Stimulated activated CD8-positive, alpha-beta memory T cell treated with anti-CD3 and anti-CD28 coated beads, Interleukin-12 subunit alpha, Interleukin-12 subunit beta, amount 100 ng/mL, for 24 hours (primary cell): ENCODE measurements at regions not wholly inside any gene's neighbourhood (a gene's known extent, or its start where the extent isn't known, plus 50 kb on each side); places are given as distances from the start of the nearest gene placed in this dataset.
A peak's percentile ranks its signal among the peaks of the same experiment; 100 is the strongest.
"Not testable (repeated sequence)": the region's sequence is repeated elsewhere in the genome, so short reads cannot be mapped to it uniquely, and the experiment has no call there.

Experiments
- DNase-seq: peaks from one replicate; pipeline ENCODE4 v3.0.0-alpha.2; 2020; ENCODE audit errors: extremely low read depth

DNA sequence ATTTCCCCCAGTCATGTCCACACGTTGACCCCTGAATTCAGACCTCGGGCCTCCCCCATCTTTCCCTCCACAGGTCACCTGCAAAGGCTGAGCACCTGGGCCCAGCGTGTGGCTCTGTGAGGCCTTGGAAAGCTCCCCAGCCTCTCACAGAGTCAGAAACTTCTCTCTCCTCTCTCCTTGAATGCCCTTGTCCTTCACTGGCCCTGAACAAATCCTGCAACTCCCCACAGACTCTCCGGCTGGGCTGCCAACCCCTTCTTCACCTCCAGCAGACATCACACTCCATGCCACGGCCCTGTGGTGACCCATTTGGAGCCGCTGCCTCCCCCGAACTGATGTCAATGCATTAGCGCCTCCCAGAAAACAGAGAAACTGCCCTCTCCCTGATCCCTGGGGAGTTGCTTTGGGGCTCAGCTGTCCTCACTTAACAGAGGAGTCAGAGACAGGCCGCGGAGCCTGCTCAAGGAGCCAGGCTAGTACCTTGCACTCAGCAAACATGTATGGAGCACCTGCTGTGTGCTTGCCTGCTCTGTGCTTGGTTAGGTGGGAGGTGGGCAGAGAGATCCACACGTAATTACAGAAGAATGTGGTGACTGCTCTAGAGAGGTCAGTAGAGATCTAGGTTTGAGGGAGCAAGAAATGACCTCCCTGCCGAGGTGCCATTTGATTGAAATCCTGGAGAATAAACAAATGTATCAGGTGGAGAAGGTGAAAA lies 99.2 kb upstream of the PWP1 start:
- no peak for DNase-seq

DNA sequence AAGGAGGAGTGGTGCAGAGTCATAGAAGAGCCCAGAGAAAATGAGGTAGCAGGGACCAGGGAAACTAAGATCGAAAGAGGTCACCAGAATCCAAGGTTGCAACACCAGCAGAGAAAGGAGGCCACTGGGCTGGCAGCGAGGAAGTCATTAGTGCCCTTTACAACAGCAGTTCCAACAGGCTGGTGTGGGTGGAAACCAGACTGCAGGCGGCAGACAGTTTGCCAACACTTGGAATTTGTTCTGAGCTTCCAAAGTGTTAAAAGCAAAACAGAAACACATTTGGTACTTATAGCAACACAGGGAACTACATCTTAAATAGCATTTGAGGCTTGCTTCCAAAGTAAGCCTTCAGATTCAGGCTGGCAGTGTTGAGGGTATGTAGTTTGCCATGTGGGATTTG lies 95.2 kb upstream of the PWP1 start:
- DNase-seq, result no peak

DNA sequence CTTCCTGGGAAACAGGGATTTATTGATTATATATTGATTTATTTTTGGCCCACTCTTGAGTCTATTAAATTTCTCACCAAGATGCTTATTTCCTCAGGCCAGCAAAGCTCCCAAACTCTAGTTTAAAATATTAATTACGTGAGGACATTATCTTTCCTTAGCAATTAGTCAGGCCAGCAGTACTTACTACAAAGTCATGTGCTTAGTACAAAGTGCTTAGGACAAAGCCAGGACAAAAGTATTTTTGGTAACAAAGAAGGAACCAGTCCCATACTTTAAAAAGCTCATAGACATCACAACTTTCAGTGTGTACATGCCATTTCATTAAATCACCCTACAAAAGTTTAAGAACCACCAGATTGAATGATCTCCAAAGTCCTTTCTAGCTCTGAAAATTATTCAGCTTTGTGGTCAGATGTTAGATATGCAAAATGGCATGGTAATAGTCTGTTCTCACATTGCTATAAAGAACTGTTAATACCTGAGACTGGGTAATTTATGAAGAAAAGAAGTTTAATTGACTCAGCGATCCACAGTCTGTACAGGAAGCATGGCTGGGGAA lies 94.7 kb upstream of the PWP1 start:
- no peak for DNase-seq

DNA sequence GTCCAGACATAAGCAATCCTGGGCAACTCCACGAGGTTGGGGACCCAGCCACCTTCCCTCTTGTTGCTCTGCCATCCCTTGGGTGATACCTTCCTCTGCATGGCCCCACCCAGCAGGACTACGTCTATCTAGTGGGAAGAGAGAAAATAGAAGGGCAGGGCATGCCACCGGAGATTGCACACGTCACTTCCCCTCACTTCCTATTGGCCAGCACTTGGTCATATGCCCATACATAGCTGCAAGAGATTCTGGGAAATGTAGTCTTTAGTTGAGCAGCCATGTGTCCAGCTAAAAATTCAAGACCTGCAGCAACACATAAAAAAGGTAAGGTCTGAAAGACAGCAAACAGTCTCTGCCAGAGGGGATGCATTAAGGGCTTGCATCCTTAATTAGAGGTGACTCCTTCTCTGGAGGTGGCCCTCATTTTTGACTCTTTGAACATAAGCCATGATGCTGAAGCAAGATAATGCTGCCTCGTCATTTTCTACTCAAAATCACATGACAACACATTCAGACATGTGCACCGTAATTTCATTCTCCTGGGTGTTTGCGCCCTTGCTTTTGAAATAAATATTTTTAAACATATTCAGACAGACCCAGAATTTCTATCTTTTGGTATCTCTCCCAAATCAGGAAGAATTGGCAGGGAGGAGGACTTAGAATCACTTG lies 91.8 kb upstream of the PWP1 start:
- DNase-seq, result no peak

DNA sequence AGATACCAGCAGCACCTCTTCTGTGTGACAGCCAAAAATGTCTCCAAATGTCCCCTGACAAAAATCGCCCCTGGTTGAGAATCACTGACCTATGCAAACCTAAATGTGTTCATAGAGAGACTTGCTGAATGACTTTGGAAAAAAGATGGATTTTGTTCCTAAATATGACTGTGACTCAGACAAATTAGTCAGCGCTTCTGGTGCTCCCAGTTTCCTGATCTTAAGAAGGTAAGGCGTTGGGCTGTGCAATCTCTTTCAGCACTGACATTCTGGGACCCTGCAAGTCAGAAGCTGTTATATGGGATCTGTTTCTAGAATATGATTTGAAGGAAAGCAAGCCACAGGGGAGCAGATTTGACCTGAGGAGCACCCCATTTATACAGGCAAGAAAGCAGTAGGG lies 90.6 kb upstream of the PWP1 start:
- no peak for DNase-seq

DNA sequence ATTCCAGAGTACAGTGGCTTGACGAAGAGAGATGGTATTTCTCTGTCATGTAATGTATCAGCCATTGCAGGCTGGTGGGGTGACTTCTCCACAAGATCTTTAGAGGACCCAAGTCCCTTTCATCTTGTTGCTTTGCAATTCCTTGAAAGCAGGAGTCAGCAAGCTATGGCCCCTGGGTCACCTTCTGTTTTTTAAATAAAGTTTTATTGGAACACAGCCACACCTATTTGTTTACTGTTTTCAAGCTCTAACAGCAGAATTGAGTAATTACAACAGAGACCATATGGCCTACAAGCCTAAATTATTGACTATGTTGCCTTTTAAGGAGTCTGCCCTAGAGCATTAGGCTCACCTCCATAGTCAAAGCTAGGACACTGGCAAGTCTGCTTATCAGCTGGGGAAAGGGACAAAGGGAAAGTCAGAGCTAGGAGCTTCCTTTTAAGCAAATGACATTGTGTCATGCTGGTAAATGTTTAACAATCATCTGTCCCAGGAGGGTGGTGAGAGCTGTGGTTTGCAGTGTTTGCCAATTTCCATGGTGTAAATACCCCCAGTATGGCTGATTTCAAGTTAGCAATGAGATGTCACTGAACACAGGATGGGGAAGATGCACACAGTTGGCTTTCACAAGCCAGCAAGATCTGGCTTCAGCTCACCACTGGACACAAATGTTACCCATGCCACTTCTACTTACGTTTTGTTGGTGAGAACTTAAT lies 87.7 kb upstream of the PWP1 start:
- DNase-seq, result no peak

DNA sequence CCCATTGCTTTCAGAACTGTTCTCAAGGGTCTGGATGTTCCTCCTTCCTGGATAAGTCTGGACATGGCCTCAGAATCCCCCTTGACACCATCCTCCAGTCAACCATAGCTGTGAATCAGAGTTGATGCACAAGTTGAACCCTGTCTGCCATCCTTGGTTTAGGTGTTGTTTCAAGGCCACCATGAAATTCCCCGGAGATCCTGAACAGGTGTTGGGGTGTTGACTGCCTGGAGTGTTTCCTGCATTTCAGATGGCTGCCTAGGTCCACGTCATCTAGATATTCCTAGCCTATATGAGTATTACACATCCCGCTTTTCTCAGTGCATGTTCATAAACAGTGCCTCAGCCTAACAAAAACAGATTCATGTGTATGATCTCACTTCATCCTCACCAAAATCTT lies 86.7 kb upstream of the PWP1 start:
- DNase-seq, result no peak

DNA sequence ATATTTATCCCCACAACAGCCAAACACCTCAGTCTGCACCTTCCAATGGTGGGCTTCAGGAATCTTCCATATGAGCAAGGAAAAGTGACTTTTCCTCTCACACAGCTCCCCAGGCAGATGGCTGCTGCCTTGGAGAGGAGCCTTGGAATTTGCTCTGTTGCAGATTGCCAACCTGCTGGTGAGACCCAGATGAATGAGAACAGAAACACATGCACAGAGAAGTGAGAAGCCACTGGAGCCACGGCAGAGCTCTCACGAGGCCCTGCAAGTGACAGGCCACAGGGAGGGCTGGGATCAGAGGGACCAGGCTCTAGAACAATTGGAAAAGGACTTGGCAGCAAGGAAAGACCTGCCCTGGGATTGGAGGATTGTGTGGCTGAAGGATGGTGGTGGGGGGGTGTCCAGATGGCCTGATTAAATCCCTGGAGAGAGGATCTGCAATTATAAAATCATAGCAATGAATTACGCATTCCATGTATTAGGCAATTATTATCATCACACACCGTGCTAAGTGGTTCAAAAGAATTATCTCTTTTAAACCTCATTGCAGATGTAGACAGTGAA lies 84.9 kb upstream of the PWP1 start:
- no peak for DNase-seq

DNA sequence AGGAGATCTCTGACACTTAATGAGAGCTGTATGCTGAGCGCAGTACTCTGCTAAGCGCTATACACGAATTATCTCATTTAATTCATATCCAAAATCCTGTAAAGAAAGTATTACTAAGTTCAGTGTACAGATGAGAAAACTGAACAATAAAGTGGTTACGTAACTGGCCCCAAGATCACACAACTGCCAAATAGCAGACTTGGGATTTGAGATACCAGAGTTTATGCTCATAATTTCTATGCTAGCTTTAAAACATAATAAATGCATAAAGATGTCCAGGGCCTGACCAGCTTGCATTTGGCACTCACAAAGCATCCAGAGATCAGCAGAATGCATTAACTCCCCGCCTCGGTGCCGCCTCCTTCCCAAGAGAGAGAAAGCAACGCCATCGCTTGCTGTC lies 83.2 kb upstream of the PWP1 start:
- no peak for DNase-seq

DNA sequence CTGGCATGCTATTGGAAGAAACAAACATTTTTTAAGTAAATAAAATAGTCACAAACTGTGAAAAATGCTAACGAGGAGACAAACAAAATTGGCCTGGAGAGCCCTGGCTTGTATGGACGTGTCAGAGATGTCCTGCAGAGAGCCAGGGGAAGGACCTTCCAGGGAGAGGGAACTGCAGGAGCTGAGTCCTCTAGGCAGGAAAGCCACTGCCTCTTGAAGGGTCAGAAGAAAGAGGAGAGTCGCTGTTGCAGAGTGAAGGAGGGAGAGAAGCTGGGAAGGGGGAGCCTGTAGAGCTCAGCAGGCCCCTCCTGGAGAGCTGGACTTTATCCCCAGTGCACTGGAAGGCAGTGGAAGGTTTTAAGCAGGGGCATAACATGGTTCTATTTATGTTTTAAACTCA lies 80.3 kb upstream of the PWP1 start:
- no peak for DNase-seq

DNA sequence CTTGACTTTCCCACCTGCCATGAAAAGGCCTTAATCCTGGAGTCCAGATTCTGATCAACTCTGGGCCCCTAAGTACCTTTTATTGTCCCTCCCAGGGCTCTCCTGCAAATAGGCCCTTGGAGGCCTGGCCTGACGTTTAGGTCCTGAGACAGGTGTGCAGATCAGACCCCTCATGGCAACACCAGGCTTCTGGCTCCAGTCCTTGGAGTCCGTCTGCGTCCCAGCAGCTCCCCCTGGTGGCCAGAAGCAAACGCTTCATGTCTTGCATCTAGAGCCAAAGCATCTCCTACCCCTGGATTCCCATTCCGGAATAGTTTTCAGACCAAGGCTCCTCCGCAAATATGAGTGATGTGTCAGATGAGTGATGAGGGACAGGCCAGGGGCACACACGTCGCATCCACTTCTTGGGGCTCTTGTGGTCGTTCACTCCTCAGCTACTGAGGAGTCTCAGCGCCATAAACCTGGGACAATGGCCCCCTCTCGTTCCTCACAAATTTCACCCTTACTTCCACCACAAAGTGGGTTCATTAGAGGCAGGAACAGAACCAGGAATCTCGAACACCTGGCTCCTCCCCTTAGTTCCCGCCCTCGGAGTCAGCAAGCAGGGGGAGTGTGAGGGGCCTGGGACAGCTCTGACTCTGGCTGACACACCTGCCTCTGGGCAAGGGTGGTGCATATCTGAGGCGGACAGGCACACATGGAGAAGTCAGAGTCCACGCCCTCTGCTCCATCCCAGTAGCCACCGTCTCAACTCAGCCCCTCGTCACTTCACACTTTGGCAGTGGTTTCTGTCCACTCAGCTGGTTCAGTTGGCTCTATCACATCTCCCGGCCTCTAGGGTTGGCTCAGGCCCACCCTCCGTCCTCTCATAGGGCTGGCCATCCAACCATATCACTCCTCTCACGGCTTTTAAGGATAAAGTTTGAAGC lies 77.9 kb upstream of the PWP1 start:
- DNase-seq, result peak; percentile 49

DNA sequence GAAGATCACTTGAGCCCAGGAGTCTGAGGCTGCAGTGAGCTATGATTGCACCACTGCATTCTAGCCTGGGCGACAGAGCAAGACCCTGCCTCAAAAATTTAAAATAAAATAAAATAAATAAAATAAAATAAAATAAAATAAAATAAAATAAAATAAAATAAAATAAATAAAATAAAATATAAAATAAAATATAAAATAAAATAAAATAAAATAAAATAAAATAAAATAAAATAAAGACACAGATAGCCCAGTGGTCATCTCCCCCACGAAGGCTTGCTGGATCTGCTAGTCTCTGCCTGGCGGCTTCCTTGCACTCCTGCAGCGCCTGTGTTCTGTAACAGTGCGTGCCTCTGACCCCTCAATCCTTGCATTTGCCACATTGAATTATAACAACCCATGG lies 76.8 kb upstream of the PWP1 start:
- not testable (repeated sequence) for DNase-seq

DNA sequence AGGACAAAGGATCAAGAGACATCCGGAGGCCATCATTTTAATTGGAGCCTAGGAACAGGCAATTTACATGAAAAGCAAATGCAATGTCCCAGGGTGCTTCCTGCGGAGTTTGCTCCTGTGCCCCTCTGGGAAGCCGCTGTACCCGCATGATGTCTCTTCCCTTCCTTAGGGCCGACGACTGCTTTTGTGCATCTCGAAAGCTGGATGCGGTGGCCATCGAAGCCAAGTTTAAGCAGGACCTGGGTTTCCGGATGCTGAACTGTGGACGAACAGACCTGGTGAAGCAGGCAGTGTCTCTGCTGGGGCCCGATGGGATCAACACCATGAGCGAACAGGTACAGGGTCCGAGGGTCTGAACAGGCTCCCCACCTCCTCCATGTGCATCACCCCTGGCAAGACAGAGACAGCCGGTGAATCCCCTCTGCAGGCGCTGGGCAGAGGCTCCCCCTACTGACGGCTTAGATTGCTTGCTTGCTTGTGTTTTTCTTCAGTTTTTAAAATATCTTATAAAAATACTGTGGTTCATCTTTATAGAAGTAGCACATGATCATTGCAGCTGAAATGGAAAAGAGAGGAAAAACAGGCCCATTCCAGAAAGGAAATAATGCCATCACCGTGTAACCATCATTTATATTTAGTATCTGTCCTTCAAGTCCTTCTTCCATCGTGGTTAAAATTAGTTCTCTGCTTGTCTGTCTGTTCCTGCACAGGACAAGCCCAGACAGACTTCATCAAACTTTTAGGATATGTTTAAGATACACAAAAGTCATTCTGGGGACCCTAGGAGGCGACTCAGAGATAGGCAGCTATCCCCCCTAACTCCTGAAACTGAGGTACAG lies 75.4 kb upstream of the PWP1 start:
- DNase-seq, result no peak

DNA sequence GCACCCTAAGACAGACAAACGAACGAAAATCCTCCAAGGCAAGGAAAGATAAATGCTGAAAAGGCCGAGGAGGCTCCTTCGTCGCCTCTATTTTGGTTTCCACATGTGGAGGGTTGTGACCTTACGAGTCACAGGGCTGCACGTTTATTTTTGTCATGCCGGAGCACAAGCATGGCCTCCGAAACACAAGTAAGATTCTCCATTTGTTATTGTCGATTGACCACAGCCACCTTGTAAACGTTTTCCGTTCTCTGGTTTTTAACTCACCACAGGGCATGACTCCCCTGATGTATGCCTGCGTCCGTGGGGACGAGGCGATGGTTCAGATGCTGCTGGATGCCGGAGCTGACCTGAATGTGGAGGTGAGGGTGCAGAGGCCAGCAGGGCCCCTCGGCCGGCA lies 73.1 kb upstream of the PWP1 start:
- DNase-seq, result no peak

DNA sequence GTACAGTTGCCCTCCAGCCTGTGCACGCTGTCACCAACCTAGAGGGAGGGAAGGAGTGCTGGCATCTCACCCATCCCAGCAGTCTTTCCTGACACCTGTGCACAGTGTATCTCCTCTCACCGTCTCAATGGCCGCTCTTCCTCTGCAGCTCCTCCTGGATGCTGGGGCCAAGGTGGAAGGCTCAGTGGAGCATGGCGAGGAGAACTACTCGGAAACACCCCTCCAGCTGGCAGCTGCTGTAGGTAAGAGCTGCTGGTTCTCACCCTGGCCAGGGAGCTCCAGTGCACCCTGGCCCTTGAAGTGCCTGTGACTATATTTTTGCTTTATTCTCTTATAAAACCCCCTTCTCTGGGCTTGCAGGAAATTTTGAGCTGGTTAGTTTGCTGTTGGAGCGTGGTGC lies 68.7 kb upstream of the PWP1 start:
- DNase-seq, result no peak

DNA sequence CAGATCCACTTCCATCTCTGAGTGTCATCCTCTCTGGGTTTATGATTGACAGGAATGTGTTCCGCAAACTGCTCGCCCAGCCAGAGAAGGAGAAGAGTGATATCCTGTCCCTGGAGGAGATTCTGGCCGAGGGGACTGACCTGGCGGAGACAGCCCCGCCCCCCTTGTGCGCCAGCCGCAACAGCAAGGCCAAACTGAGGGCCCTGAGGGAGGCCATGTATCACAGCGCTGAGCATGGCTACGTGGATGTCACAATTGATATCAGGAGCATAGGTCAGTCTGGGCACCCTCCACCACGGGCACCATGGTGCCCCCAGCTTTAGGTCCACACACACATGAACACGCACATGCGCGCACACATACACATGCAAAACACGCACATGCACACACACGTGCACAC lies 67.5 kb upstream of the PWP1 start:
- no peak for DNase-seq

DNA sequence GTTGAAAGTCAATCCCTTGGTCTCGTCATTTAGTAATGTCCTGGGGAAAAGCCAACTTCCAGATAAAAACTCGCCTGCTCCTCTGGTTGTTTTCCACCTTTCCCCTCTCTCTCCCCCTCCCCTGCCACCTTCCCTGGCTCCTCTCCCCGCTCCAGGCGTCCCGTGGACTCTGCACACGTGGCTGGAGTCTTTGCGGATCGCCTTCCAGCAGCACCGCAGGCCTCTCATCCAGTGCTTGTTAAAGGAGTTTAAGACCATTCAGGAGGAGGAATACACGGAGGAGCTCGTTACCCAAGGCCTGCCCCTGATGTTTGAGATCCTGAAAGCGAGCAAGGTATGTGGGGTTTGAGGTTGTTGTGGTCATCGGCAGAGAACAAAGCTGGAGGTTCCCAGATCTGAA lies 65.8 kb upstream of the PWP1 start:
- no peak for DNase-seq

DNA sequence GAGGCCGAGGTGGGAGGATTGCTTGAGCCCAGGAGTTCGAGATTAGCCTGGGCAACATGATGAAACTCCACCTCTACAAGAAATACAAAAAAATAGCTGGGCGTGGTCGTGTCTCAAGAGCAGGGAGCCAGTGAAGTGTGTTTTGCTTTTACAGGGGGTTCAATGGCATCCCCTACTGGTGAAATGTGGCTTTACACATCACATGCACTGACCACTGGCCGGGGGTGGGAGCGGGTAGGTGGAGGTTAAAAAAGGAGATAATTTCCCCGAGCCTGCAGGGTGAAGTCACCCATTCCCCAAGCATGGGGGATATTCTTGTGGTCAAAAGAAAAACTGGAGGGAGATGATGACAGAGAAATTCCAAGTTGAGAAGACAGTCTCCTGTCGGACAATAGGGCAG lies 63.6 kb upstream of the PWP1 start:
- DNase-seq, result no peak

DNA sequence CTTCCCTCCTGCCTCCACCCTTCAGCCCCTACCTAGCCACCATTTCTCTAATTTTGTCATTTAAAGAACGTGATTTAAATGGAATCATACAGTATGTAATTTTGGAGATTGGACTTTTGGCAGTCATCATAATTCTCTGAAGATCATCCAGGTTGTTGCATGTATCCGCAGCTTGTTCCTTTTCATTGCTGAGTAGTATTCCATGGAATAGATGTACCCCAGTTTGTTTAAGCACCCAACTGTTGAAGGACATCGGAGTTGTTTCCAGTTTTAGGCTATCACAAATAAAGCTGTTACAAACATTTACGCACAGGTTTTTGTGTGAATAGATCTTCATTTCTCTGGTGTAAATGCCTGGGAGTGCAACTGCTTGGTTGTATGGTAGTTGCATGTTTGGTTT lies 61.1 kb upstream of the PWP1 start:
- DNase-seq, result no peak

DNA sequence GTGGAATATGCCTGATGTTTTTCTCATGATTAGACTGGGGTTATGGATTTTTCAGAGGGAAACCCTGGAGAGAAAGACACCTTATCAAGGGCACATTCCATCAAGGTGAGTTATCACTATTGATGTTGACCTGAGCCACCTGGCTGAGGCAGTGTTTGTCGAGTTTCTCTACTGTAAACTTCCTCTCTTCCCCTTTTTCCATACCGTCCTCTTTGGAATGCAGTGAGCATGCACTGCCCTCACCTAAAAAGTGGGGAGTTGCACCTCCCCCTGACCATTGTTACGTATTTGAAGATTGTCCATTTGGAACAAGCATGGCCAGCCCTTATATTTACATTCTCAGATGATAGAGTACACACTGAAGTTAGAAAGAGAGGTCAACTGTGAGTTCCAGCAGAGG lies 53.9 kb upstream of the PWP1 start:
- DNase-seq, result no peak

DNA sequence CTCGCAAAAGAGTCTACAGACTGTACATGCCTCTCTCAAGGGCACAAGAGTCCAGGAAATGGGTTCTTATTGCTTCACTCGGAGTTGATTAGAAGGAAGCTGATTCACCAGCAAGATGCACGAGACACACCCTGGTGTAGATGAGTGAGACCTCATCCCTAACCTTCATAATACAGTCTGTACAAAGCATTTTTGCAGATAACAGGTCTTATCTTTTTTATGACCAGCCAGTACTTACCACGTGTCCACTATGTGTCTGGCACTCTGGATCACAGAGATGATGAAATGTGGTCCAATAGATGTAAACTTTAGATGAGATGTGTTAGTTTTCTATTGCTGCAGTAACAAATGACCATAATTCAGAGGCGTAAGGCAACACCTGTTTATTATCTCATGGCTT lies 53.4 kb upstream of the PWP1 start:
- DNase-seq, result no peak
